Testis (tissue), 2 donors: ENCODE measurements at regions not wholly inside any gene's neighbourhood (a gene's known extent, or its start where the extent isn't known, plus 50 kb on each side); places are given as distances from the start of the nearest gene placed in this dataset.

Experiments
- CTCF ChIP-seq, 3 experiments: fragments of 450-650 bp in 2 of 3; fragments of 200-600 bp in 1 of 3; sonication (generic) in 1 of 3; IDR thresholded peaks; one replicate each; pipeline ENCODE4 v1.5.1; 2016 to 2019; ENCODE audit warnings: antibody characterized with exemption in 3 of 3, mild to moderate bottlenecking in 2 of 3, moderate library complexity in 1 of 3
- POLR2A ChIP-seq: fragments of 450-650 bp; IDR thresholded peaks from one replicate; pipeline ENCODE4 v1.6.1; 2017; ENCODE audit warnings: antibody characterized with exemption, mild to moderate bottlenecking, moderate library complexity

- TF ChIP-seq CTCF (IDR thresholded peaks at IDR 0.05) (no peak), POLR2A (no peak)
These were observed 94.5 kb upstream of the DLG1 start for GRCh38 chr3:197392961-197393360.
